CD4-positive, alpha-beta T cell treated with Interleukin-17A for 4 hours (primary cell): ENCODE measurements at regions not wholly inside any gene's neighbourhood (a gene's known extent, or its start where the extent isn't known, plus 50 kb on each side); places are given as distances from the start of the nearest gene placed in this dataset.

ENCODE experiments used
- DNase-seq: peaks from one replicate; pipeline ENCODE4 v3.0.0-alpha.2; 2020; ENCODE audit warnings: mixed read lengths

GRCh38 chr7:15985587-15986384, 299.3 kb upstream of the MEOX2 start:
- no peak for DNase-seq

DNA sequence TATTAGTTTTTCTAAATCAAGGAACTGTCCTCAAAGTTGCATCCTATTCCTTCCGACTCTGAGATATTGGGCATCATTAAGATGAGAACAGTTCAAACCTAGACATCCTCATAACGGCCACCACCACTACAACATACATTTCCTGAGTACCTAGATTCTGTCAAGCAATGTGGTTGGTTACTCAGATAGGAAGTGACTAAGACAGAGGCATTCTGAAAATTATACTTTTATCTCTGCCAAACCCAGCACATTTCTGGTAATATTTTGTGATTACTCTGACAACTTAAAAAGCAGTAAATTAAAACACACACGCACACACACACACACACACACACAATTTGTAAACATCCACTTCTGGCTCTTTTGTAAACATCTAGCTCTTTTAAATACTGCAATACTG, 291.2 kb upstream of the MEOX2 start:
- DNase-seq = no peak

GRCh38 chr7:15972862-15973275, 286.4 kb upstream of the MEOX2 start:
- no peak for DNase-seq

- no peak for DNase-seq
Observed at GRCh38 chr7:15967551-15967950, 281.1 kb upstream of the MEOX2 start.

DNA sequence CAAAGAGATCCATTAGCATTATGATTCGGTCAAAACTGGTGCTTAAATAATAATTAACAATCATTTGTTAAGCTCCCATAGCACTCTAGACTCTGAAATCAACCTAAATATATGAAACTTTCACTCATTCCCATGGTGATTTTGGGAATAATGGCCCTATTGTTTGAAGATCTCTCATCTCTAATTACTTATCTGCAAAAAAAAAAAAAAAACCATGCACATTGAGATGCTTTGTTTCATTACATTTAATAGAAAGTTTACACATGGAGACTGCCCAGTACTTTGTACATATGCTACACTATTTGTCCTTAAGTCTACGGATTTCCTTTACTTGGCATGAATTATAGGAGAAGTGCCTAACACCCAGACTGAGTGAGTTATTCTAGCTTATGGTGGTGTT, 280.6 kb upstream of the MEOX2 start:
- DNase-seq = no peak

GRCh38 chr7:15963206-15963605, 276.7 kb upstream of the MEOX2 start:
- no peak for DNase-seq

DNA sequence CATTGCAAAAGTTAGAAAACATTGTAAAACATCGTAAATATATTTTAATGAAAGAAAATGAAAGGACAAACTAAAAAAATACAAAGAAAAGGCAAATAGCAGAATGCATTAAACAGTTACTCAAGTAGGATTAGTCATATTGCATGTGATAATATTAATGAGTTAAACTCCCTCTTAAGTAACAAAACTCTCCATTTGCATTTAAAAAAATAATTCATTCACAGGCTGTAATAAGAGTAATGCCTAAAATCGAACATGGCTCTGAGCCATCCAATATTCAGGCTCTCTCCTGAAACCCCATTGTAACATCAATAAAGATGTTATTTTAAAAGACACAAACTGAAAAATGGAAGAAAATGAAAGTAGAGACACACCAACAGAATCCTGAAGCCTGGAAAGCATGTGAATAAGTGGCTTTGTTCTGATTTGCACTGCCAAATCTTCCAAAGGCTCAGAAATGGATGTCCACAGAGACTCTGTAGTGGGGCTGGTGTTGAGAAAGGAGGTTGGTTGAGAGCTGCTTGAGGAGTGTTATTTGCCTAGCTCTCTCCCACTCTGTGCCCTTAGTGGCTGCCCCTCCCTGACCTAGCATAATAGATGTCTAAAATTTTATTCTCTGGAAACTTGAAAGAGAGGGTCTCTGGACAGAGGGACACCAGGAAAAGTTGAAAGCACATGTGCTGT, 268.3 kb upstream of the MEOX2 start:
- no peak for DNase-seq

DNA sequence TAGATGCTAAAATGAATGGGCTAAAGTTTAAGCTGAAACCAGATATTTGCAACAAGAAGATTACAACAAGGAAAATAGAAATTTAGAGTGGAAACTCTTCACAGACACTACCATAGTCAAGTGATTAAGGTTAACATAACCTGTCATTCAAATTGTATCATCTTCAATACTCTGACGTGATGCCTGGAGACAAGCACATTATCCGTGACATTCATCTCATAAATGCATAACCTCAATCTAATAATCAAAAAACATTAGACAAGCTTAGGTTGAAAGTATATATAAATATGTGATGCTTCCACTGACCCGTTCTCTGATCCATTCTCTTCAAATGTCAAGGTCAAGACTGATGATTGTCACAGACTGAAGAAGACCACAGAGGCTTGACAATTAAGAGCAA, 263.8 kb upstream of the MEOX2 start:
- DNase-seq = no peak

GRCh38 chr7:15947754-15948153, 261.3 kb upstream of the MEOX2 start:
- no peak for DNase-seq

DNA sequence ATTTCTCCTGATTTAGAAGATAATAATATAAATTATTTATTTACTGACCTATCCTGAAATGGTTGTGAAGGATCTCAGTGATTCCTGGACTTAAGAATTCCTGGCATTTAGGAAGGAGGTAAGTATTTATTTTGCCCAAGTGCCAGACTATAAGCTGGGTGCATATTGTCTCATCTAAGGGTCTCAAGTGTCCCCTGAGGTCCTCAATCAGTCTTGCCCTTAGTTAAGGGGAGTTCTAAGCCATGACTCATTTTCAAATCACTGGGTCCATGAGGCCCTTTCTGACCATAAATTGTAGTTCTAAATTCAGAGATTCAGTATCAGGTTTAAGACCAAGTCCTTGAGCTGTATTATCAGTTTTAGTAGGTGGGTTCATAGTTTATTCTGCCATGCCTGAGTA, 251.6 kb upstream of the MEOX2 start:
- DNase-seq = no peak

GRCh38 chr7:15937571-15937970, 251.1 kb upstream of the MEOX2 start:
- DNase-seq = no peak

DNA sequence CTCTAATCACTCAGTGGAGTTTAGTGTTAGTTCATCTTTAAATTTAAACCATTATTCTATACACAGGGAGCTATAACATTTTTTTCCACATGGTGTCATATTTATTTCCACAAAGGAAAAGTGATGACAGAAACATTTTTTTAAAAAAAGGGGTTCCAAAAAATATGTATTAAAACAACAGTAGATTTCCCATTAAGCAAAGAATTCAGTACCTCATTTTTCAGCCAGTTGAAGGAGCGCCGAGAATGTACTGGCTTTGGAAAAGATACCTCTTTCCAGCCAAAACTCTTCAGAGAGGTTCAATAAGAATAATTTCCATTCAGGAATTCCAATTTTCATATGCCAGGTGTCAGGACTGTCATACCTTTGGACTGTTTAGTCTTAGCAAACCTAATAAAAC, 250.5 kb upstream of the MEOX2 start:
- DNase-seq = no peak

GRCh38 chr7:15932318-15932717, 245.8 kb upstream of the MEOX2 start:
- DNase-seq = no peak

DNA sequence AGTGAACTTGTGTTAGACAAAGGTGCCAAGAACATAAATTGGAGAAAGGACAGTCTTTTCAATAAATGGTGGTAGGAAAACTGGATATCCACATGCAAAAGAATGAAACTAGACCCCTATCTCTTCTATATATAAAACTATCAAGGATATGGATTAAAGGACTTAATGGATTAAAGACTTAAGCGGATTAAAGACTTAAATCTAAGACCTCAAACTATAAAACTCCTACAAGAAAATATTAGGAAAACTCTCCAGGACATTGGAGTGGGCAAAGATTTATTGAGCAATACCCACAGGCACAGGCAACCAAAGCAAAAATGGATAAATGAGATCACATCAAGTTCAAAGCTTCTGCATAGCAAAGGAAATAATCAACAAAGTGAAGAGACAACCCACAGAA, 242.9 kb upstream of the MEOX2 start:
- DNase-seq = no peak

GRCh38 chr7:15925608-15926007, 239.1 kb upstream of the MEOX2 start:
- DNase-seq = no peak

DNA sequence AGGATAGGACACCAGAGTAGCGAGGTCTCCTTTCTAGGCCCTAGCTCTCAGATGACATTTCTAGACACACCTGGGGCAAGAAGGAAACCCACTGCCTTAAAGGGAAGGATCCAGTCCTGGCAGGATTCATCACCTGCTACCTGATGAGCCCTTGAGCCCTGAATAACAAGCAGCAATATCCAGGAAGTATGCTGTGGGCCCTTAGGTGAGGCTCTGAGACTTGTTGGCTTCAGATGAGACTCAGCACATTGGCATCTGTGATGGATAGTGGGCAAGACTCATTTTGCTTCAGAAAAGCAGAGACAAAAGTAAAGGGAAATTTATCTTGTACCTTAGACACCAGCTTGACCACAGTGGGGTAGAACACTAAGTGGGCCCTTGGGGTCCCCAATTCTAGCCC, 238.4 kb upstream of the MEOX2 start:
- DNase-seq = no peak

DNA sequence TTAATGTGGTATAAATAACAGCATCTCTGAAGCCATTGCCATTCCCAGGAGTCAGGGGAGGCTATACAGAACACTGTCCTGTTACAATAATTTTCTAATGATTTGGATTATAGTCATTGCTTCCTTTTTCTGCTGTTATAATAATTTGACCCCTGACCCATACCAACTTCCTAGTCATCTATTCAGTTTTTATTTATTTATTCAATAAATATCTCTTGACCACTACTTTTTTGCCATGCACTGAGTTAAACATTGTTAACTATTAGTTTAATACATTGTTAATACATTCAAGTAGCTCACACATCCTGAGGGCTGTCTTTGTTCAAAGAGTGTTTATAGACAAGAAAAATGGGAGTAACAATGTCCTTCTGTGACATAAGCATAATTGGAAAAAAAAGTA, 235.5 kb upstream of the MEOX2 start:
- DNase-seq = no peak

DNA sequence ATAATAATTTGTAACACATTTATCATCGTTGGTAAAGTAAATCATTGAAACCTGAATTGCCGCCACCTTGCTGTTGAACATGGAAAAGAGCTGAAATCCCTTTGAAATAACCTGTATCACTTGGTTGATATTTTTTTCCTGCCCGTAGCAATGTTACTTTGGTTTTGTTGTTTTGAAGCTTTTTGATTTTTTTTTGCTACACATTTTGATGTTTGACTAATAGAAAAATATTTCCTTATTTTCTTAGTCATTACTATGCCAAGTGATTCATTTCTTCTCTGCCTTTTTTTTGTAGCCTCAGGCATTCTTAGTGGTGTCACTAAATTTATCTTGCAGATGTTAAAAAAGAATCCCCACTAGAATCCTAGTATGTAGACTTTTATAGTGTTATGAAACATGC, 235.1 kb upstream of the MEOX2 start:
- DNase-seq = no peak

GRCh38 chr7:15920953-15921352, 234.5 kb upstream of the MEOX2 start:
- no peak for DNase-seq

- no peak for DNase-seq
Observed at GRCh38 chr7:15916681-15917380, 230.3 kb upstream of the MEOX2 start.

- no peak for DNase-seq
Observed at GRCh38 chr7:15915686-15916293, 229.3 kb upstream of the MEOX2 start.

DNA sequence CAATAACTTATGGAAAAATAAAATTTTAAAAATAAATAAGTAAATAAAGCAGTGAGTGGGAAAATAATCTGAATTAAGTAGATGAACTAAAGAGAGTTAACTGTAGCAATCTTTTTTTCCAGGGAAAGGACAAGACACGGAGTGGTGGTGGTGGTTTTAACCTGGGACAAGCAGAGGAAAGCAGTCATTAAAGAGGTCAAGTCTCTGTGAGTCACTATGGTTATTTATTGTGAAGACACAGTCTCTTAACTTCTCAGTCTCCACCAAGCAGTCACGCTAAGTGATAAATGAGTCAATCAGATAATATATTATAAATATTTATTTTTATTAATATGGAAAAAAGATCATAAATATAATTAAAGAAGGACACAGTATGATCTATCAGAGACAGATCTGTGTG, 228.1 kb upstream of the MEOX2 start:
- no peak for DNase-seq

DNA sequence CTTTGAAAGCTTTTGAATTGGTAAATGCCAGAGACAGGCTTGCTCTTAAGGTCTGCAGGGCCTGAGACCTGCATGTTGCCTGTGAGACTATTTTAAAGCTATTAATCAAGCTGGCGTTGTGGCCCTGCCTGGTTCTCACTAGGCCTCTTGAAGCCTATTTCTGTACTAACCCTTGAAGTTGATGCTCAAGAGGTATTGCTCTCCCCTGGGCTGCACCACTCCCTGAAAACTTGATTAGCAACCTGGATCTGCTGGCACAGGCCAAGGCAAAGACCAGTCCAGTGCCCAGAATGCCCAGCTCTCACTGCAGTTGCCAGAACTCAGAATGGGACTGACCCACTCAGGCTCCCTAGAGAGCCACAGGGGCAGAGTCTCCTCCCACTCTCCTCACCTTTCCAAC, 220.0 kb upstream of the MEOX2 start:
- no peak for DNase-seq
